DOHH2 (cell line): ENCODE measurements at regions not wholly inside any gene's neighbourhood (a gene's known extent, or its start where the extent isn't known, plus 50 kb on each side); places are given as distances from the start of the nearest gene placed in this dataset.

Experiments used
- H3F3A ChIP-seq: fragments of 200-600 bp; sonication (generic), shearing (Covaris generic); 2 replicates; pipeline ENCODE4 v1.6.0; 2016; ENCODE audit warnings: antibody characterized with exemption, mild to moderate bottlenecking; ENCODE audit not compliant: control insufficient read depth, insufficient read depth
- H3K27ac ChIP-seq: fragments of 200-600 bp; sonication (generic); 2 replicates; pipeline ENCODE4 v1.5.1; 2014; ENCODE audit warnings: low read depth, mild to moderate bottlenecking, low read length, moderate library complexity
- H3K27me3 ChIP-seq: fragments of 200-600 bp; sonication (generic); 2 replicates; pipeline ENCODE4 v1.6.1; 2014; ENCODE audit warnings: mild to moderate bottlenecking, low read length, mixed read lengths; ENCODE audit not compliant: control insufficient read depth
- H3K36me3 ChIP-seq: fragments of 200-600 bp; sonication (generic); 2 replicates; pipeline ENCODE4 v1.6.1; 2014; ENCODE audit warnings: mild to moderate bottlenecking, low read length, moderate library complexity, mixed read lengths; ENCODE audit not compliant: control insufficient read depth
- H3K4me1 ChIP-seq: fragments of 200-600 bp; sonication (generic); 2 replicates; pipeline ENCODE4 v1.6.1; 2014; ENCODE audit warnings: mild to moderate bottlenecking, low read length, mixed read lengths; ENCODE audit not compliant: control insufficient read depth
- H3K4me2 ChIP-seq: fragments of 200-600 bp; sonication (generic); 2 replicates; pipeline ENCODE4 v1.6.0; 2014; ENCODE audit warnings: mild to moderate bottlenecking, low read length, moderate library complexity
- H3K4me3 ChIP-seq: fragments of 200-600 bp; sonication (generic); 2 replicates; pipeline ENCODE4 v1.5.1; 2014; ENCODE audit warnings: mild to moderate bottlenecking, low read length, mixed read lengths
- H3K79me2 ChIP-seq: fragments of 200-600 bp; sonication (generic); 2 replicates; pipeline ENCODE4 v1.6.1; 2014; ENCODE audit warnings: mild to moderate bottlenecking, low read length, mixed read lengths; ENCODE audit not compliant: control insufficient read depth
- H3K9me2 ChIP-seq: fragments of 200-600 bp; sonication (generic); replicated peaks from 2 replicates; pipeline ENCODE4 v1.6.1; 2014; ENCODE audit warnings: mild to moderate bottlenecking, low read length, mixed read lengths; ENCODE audit not compliant: control insufficient read depth
- H3K9me3 ChIP-seq: fragments of 200-600 bp; sonication (generic); 2 replicates; pipeline ENCODE4 v1.6.1; 2014; ENCODE audit warnings: antibody characterized with exemption, low read length, mixed read lengths; ENCODE audit not compliant: control insufficient read depth, insufficient read depth
- H4K20me1 ChIP-seq: fragments of 200-600 bp; sonication (generic); 2 replicates; pipeline ENCODE4 v1.6.0; 2014; ENCODE audit warnings: low read depth, mild to moderate bottlenecking, antibody characterized with exemption, low read length, moderate library complexity; ENCODE audit not compliant: control insufficient read depth, insufficient read depth
- CTCF ChIP-seq: fragments of 200-600 bp; sonication (generic); IDR thresholded peaks from one replicate; pipeline ENCODE4 v1.5.1; 2014; ENCODE audit warnings: antibody characterized with exemption, mild to moderate bottlenecking, low read depth, low read length; ENCODE audit not compliant: poor library complexity, severe bottlenecking
- EZH2phosphoT487 ChIP-seq: fragments of 200-600 bp; sonication (generic); IDR thresholded peaks from 2 replicates; pipeline ENCODE4 v1.6.1; 2017; ENCODE audit warnings: borderline replicate concordance, mild to moderate bottlenecking, antibody characterized with exemption, low read length, moderate library complexity, mixed read lengths

- no peaks in the 10 kb centered on the region for H3K36me3 ChIP-seq
- no peaks in the 10 kb centered on the region for H3K9me2 ChIP-seq
- H3F3A ChIP-seq = no peaks in the 10 kb centered on the region
- no peaks in the 10 kb centered on the region for H3K4me1 ChIP-seq
- H3K27ac ChIP-seq = no peak overlapping the region
- no peaks in the 10 kb centered on the region for H4K20me1 ChIP-seq
- H3K9me3 ChIP-seq = no peaks in the 10 kb centered on the region
- no peak overlapping the region for H3K4me3 ChIP-seq
- H3K79me2 ChIP-seq = no peaks in the 10 kb centered on the region
- H3K27me3 ChIP-seq = peaks cover 10% of the 10 kb centered on the region
- TF ChIP-seq EZH2phosphoT487 (no peak), CTCF (no peak)
- H3K4me2 ChIP-seq = no peak overlapping the region
Measured at GRCh38 chr5:32523625-32524024, 61.7 kb upstream of the SUB1 start.

DNA sequence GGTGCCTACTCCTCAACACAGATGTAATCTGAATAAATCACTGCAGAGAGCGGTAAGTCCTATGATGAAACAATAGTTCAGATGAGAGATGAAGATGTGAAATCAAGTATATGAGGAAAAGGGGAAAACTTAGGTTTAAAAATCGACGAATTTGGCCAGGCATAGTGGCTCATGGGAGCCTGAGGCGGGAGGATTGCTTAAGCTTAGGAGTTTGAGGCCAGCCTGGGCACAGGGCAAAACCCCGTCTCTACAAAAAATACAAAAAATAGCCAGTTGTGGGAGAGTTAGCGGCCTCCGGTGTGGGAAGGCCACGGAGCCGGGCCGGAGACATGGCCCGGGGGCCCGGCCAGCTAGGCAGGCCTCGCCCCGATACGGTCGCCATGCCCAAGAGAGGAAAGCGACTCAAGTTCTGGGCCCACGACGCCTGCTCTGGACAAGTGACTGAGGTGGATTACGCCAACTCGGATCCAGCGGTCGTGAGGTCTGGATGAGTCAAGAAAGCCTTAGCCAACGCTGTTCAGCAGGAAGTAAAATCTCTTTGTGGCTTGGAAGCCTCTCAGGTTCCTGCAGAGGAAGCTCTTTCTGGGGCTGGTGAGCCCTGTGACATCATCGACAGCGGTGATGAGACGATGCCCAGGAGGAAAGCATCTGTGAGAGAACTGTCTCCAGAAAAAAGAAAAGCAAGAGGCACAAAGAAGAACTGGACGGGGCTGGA is 62.8 kb upstream of the SUB1 start:
- Histone ChIP-seq H3K4me3 (no peak overlapping the region), H4K20me1 (no peaks in the 10 kb centered on the region), H3K36me3 (no peaks in the 10 kb centered on the region), H3F3A (no peaks in the 10 kb centered on the region), H3K9me3 (no peaks in the 10 kb centered on the region), H3K4me2 (no peak overlapping the region), H3K27ac (no peak overlapping the region), H3K27me3 (peaks cover 8% of the 10 kb centered on the region), H3K4me1 (no peaks in the 10 kb centered on the region), H3K9me2 (no peaks in the 10 kb centered on the region), H3K79me2 (no peaks in the 10 kb centered on the region)
- no peak for TF ChIP-seq EZH2phosphoT487
- no peak for TF ChIP-seq CTCF

GRCh38 chr5:32521481-32521880 is 63.9 kb upstream of the SUB1 start:
- Histone ChIP-seq H3K9me3 (no peaks in the 10 kb centered on the region), H3K4me1 (no peaks in the 10 kb centered on the region), H3K79me2 (no peaks in the 10 kb centered on the region), H3K27me3 (peaks cover 4% of the 10 kb centered on the region), H3K27ac (no peak overlapping the region), H3K9me2 (no peaks in the 10 kb centered on the region), H3F3A (no peaks in the 10 kb centered on the region), H3K36me3 (no peaks in the 10 kb centered on the region), H3K4me3 (no peak overlapping the region), H3K4me2 (no peak overlapping the region), H4K20me1 (no peaks in the 10 kb centered on the region)
- TF ChIP-seq EZH2phosphoT487 (no peak), CTCF (no peak)
